Lower lobe of right lung (tissue), 2 donors: ENCODE measurements at regions not wholly inside any gene's neighbourhood (a gene's known extent, or its start where the extent isn't known, plus 50 kb on each side); places are given as distances from the start of the nearest gene placed in this dataset.
"Not testable (repeated sequence)": the region's sequence is repeated elsewhere in the genome, so short reads cannot be mapped to it uniquely, and the experiment has no call there.

ENCODE experiments used
- ATAC-seq, 2 donors: fragments of 200-7000 bp; cut with Tn5 transposase; one replicate each; pipeline ENCODE4 v1.9.1; 2020 to 2022; ENCODE audit warnings: mild to moderate bottlenecking in 2 of 2, moderate library complexity in 2 of 2
- DNase-seq: peaks from one replicate; pipeline ENCODE4 v3.0.0-alpha.2; 2020
- H3K27ac ChIP-seq: fragments of 200-600 bp; one replicate; pipeline ENCODE4 v1.8.0; 2022
- H3K27me3 ChIP-seq: fragments of 200-600 bp; one replicate; pipeline ENCODE4 v1.8.0; 2022; ENCODE audit warnings: low read depth
- H3K36me3 ChIP-seq: fragments of 200-600 bp; one replicate; pipeline ENCODE4 v1.8.0; 2022; ENCODE audit warnings: mild to moderate bottlenecking
- H3K4me1 ChIP-seq: fragments of 200-600 bp; one replicate; pipeline ENCODE4 v1.8.0; 2022
- H3K4me3 ChIP-seq: fragments of 200-600 bp; one replicate; pipeline ENCODE4 v1.8.0; 2022; ENCODE audit warnings: mild to moderate bottlenecking
- H3K9me3 ChIP-seq: fragments of 200-600 bp; one replicate; pipeline ENCODE4 v1.8.0; 2022
- CTCF ChIP-seq: fragments of 200-600 bp; IDR thresholded peaks from one replicate; pipeline ENCODE4 v1.8.0; 2022; ENCODE audit warnings: antibody characterized with exemption, mild to moderate bottlenecking
- intact Hi-C: fragments of 100-400 bp; cut with DNase I; formaldehyde crosslinking; loops from one replicate; pipeline ENCODE4 v1.11.0; 2022
- donor health status: DM: no; HTN: yes; CAD: no; lungs with severe emphysema.

- TF ChIP-seq CTCF: no peak
- H3K4me1 ChIP-seq: no peaks in the 10 kb centered on the region
- no peak for ATAC-seq
- no peak overlapping the region for H3K4me3 ChIP-seq
- intact Hi-C loops: no loop called here
- no peaks in the 10 kb centered on the region for H3K9me3 ChIP-seq
- H3K27me3 ChIP-seq: no peaks in the 10 kb centered on the region
- no peak overlapping the region for H3K27ac ChIP-seq
- no peak for DNase-seq
- H3K36me3 ChIP-seq: no peaks in the 10 kb centered on the region
Observed at GRCh38 chr5:12870872-12871539, 966.8 kb upstream of the CTNND2 start.

- Histone ChIP-seq H3K27me3 (no peaks in the 10 kb centered on the region), H3K4me1 (no peaks in the 10 kb centered on the region), H3K9me3 (no peaks in the 10 kb centered on the region), H3K36me3 (no peaks in the 10 kb centered on the region), H3K4me3 (no peak overlapping the region), H3K27ac (no peak overlapping the region)
- DNase-seq (no peak), ATAC-seq (no peak)
- intact Hi-C loops: no loop called here
- no peak for TF ChIP-seq CTCF
Observed at GRCh38 chr5:12865529-12865928, 961.3 kb upstream of the CTNND2 start.

- no peak for ATAC-seq
- intact Hi-C loops: no loop called here
- Histone ChIP-seq H3K4me3 (no peak overlapping the region), H3K4me1 (no peaks in the 10 kb centered on the region), H3K27me3 (no peaks in the 10 kb centered on the region), H3K27ac (no peak overlapping the region), H3K36me3 (no peaks in the 10 kb centered on the region), H3K9me3 (no peaks in the 10 kb centered on the region)
- DNase-seq: no peak
- no peak for TF ChIP-seq CTCF
Observed at GRCh38 chr5:12861886-12862654, 957.8 kb upstream of the CTNND2 start.

GRCh38 chr5:12856105-12856504 lies 951.9 kb upstream of the CTNND2 start:
- ATAC-seq, H3K27me3 ChIP-seq, H3K36me3 ChIP-seq, H3K4me3 ChIP-seq, DNase-seq, H3K27ac ChIP-seq, H3K4me1 ChIP-seq, intact Hi-C loops, H3K9me3 ChIP-seq: not testable (repeated sequence)

- H3K36me3 ChIP-seq: no peaks in the 10 kb centered on the region
- H3K27ac ChIP-seq: no peak overlapping the region
- no peaks in the 10 kb centered on the region for H3K4me1 ChIP-seq
- H3K9me3 ChIP-seq: no peaks in the 10 kb centered on the region
- ATAC-seq: no peak
- no peak for TF ChIP-seq CTCF
- intact Hi-C loops: no loop called here
- H3K4me3 ChIP-seq: no peak overlapping the region
- no peaks in the 10 kb centered on the region for H3K27me3 ChIP-seq
- no peak for DNase-seq
Observed at GRCh38 chr5:12854386-12854785, 950.1 kb upstream of the CTNND2 start.

- H3K4me1 ChIP-seq: no peaks in the 10 kb centered on the region
- TF ChIP-seq CTCF: no peak
- no peak for DNase-seq
- no peaks in the 10 kb centered on the region for H3K9me3 ChIP-seq
- H3K27me3 ChIP-seq: no peaks in the 10 kb centered on the region
- no peaks in the 10 kb centered on the region for H3K36me3 ChIP-seq
- intact Hi-C loops: no loop called here
- no peak overlapping the region for H3K27ac ChIP-seq
- no peak for ATAC-seq
- H3K4me3 ChIP-seq: no peak overlapping the region
Observed at GRCh38 chr5:12851761-12852160, 947.5 kb upstream of the CTNND2 start.
